ENCODE measurements at regions not wholly inside any gene's neighbourhood (a gene's known extent, or its start where the extent isn't known, plus 50 kb on each side); places are given as distances from the start of the nearest gene placed in this dataset.

- Mint-ChIP-seq H3K27me3 (no peaks in the 10 kb centered on the region), H3K9me3 (peaks cover 4% of the 10 kb centered on the region), H3K36me3 (peaks cover 42% of the 10 kb centered on the region), H3K27ac (no peak overlapping the region), H3K4me3 (no peak overlapping the region), H3K4me1 (ENCODE audit: unreplicated experiment) (no peaks in the 10 kb centered on the region)
- TF ChIP-seq CTCF (conservative IDR thresholded peaks at IDR 0.05), result no peak
- no peak for DNase-seq (ENCODE audit: extremely low spot score, unreplicated experiment)
These were observed 224.8 kb downstream of the SIPA1L2 start for GRCh38 chr1:232404981-232405731.

GRCh38 chr1:232404227-232404626 lies 225.7 kb downstream of the SIPA1L2 start:
- Mint-ChIP-seq H3K9me3 (peaks cover under 1% of the 10 kb centered on the region), H3K27ac (no peak overlapping the region), H3K36me3 (peaks cover 42% of the 10 kb centered on the region), H3K4me3 (no peak overlapping the region), H3K27me3 (no peaks in the 10 kb centered on the region), H3K4me1 (ENCODE audit: unreplicated experiment) (no peaks in the 10 kb centered on the region)
- TF ChIP-seq CTCF (conservative IDR thresholded peaks at IDR 0.05), result no peak
- DNase-seq (ENCODE audit: extremely low spot score, unreplicated experiment), result no peak

- H3K4me3 Mint-ChIP-seq, result no peak overlapping the region
- peaks cover 52% of the 10 kb centered on the region for H3K36me3 Mint-ChIP-seq
- no peaks in the 10 kb centered on the region for H3K27me3 Mint-ChIP-seq
- no peaks in the 10 kb centered on the region for H3K9me3 Mint-ChIP-seq
- TF ChIP-seq CTCF (conservative IDR thresholded peaks at IDR 0.05), result no peak
- no peak for DNase-seq (ENCODE audit: extremely low spot score, unreplicated experiment)
- no peak overlapping the region for H3K27ac Mint-ChIP-seq
- H3K4me1 Mint-ChIP-seq (ENCODE audit: unreplicated experiment), result no peaks in the 10 kb centered on the region
These were observed 226.8 kb downstream of the SIPA1L2 start for GRCh38 chr1:232403017-232403714.

- no peak for DNase-seq (ENCODE audit: extremely low spot score, unreplicated experiment)
- no peak overlapping the region for H3K4me3 Mint-ChIP-seq
- no peak for TF ChIP-seq CTCF (conservative IDR thresholded peaks at IDR 0.05)
- H3K4me1 Mint-ChIP-seq (ENCODE audit: unreplicated experiment), result peaks cover 2% of the 10 kb centered on the region
- no peaks in the 10 kb centered on the region for H3K9me3 Mint-ChIP-seq
- no peak overlapping the region for H3K27ac Mint-ChIP-seq
- H3K36me3 Mint-ChIP-seq, result peaks cover 58% of the 10 kb centered on the region
- H3K27me3 Mint-ChIP-seq, result no peaks in the 10 kb centered on the region
These were observed 231.1 kb downstream of the SIPA1L2 start for GRCh38 chr1:232398823-232399222.

- peaks cover 9% of the 10 kb centered on the region for H3K9me3 Mint-ChIP-seq
- H3K27me3 Mint-ChIP-seq, result no peaks in the 10 kb centered on the region
- TF ChIP-seq CTCF (conservative IDR thresholded peaks at IDR 0.05), result no peak
- no peak for DNase-seq (ENCODE audit: extremely low spot score, unreplicated experiment)
- H3K4me1 Mint-ChIP-seq (ENCODE audit: unreplicated experiment), result peaks cover 17% of the 10 kb centered on the region
- no peak overlapping the region for H3K4me3 Mint-ChIP-seq
- no peak overlapping the region for H3K27ac Mint-ChIP-seq
- peaks cover 19% of the 10 kb centered on the region for H3K36me3 Mint-ChIP-seq
These were observed 236.3 kb downstream of the SIPA1L2 start for GRCh38 chr1:232393444-232394146.
